ENCODE measurements at regions not wholly inside any gene's neighbourhood (a gene's known extent, or its start where the extent isn't known, plus 50 kb on each side); places are given as distances from the start of the nearest gene placed in this dataset.

DNA sequence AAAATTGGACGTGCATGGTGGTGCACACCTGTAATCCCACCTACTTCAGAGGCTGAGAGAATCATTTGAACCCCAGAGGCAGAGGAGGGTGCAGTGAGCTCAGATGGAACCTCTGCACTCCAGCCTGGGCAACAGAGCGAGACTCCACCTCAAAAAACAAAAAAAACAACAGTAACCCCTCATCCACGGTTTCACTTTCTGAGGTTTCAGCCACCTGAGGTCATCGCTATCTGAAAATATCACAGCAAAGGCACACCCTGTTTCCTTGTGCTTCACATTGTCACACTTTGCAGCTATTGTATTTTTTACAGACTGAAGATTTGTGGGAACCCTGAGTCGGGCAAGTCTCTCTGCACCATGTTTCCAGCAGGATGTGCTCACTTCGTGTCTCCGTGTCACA is 54.1 kb upstream of the FOXQ1 start:
- no peaks in the 10 kb centered on the region for H3K36me3 ChIP-seq (ENCODE audit: control insufficient read depth in 1 of 2, insufficient read depth in 2 of 2, low read length in 2 of 2)
- no peak overlapping the region for H3K9ac ChIP-seq (ENCODE audit: low read length)
- no peaks in the 10 kb centered on the region for H3K4me1 ChIP-seq (ENCODE audit: control insufficient read depth in 1 of 2, insufficient read depth in 2 of 2, low read length in 2 of 2)
- intact Hi-C loops (cut with micrococcal nuclease): no loop called here
- no peaks in the 10 kb centered on the region for H3K79me2 ChIP-seq (ENCODE audit: insufficient read depth, low read length)
- no TSS peak for BruUV-seq (replicated peaks)
- DNase-seq (ENCODE audit: low read depth, low spot score): no peak
- TF ChIP-seq SRF (IDR thresholded peaks at IDR 0.05; ENCODE audit: low read depth) (no peak), ATF3 (IDR thresholded peaks at IDR 0.05) (no peak), CBX3 (IDR thresholded peaks at IDR 0.05; ENCODE audit: low read depth) (no peak), EZH2phosphoT487 (IDR thresholded peaks at IDR 0.05; ENCODE audit: borderline replicate concordance) (no peak)
- ChIA-PET RAD21 (ENCODE audit: low non-redundant PET in 1 of 2, low total read pairs in 2 of 2, uncharacterized antibody in 2 of 2, unreplicated experiment in 2 of 2) (no interaction called here), POLR2A (no interaction called here), CTCF (no interaction called here)
- H3K9me3 ChIP-seq (ENCODE audit: control insufficient read depth in 1 of 2, insufficient read depth in 1 of 2, low read depth in 1 of 2, low read length in 2 of 2): no peaks in the 10 kb centered on the region
- H3K4me3 ChIP-seq (replicated peaks in 1 of 2; ENCODE audit: low read depth in 1 of 2, low read length in 2 of 2): no peak overlapping the region
- H3K27me3 ChIP-seq (ENCODE audit: insufficient read depth, low read length): no peaks in the 10 kb centered on the region
- no peak overlapping the region for H2AFZ ChIP-seq (ENCODE audit: low read depth, low read length, poor library complexity, severe bottlenecking)
- no peak overlapping the region for H3K4me2 ChIP-seq (ENCODE audit: low read length)
- no peaks in the 10 kb centered on the region for H4K20me1 ChIP-seq (ENCODE audit: insufficient read depth)
- no peak for ATAC-seq
- H3K9me2 ChIP-seq (ENCODE audit: insufficient read depth): no peaks in the 10 kb centered on the region
- no peak overlapping the region for H3K27ac ChIP-seq (ENCODE audit: low read depth, low read length)

GRCh38 chr6:1256435-1257008 is 55.4 kb upstream of the FOXQ1 start:
- RAD21 ChIA-PET (ENCODE audit: low non-redundant PET in 1 of 2, low total read pairs in 2 of 2, uncharacterized antibody in 2 of 2, unreplicated experiment in 2 of 2): no interaction called here
- Histone ChIP-seq H3K27me3 (ENCODE audit: insufficient read depth, low read length) (no peaks in the 10 kb centered on the region), H4K20me1 (ENCODE audit: insufficient read depth) (no peaks in the 10 kb centered on the region), H3K9me2 (ENCODE audit: insufficient read depth) (no peaks in the 10 kb centered on the region), H3K4me1 (ENCODE audit: control insufficient read depth in 1 of 2, insufficient read depth in 2 of 2, low read length in 2 of 2) (no peaks in the 10 kb centered on the region), H3K9ac (ENCODE audit: low read length) (no peak overlapping the region), H3K27ac (ENCODE audit: low read depth, low read length) (no peak overlapping the region), H3K4me3 (replicated peaks in 1 of 2; ENCODE audit: low read depth in 1 of 2, low read length in 2 of 2) (no peak overlapping the region), H2AFZ (ENCODE audit: low read depth, low read length, poor library complexity, severe bottlenecking) (no peak overlapping the region), H3K4me2 (ENCODE audit: low read length) (no peak overlapping the region), H3K79me2 (ENCODE audit: insufficient read depth, low read length) (no peaks in the 10 kb centered on the region), H3K9me3 (ENCODE audit: control insufficient read depth in 1 of 2, insufficient read depth in 1 of 2, low read depth in 1 of 2, low read length in 2 of 2) (no peaks in the 10 kb centered on the region), H3K36me3 (ENCODE audit: control insufficient read depth in 1 of 2, insufficient read depth in 2 of 2, low read length in 2 of 2) (no peaks in the 10 kb centered on the region)
- CTCF ChIA-PET: no interaction called here
- DNase-seq (ENCODE audit: low read depth, low spot score) (no peak), ATAC-seq (no peak)
- TF ChIP-seq ELF1 (IDR thresholded peaks at IDR 0.05; ENCODE audit: borderline replicate concordance, low read depth) (no peak), ZNF274 (IDR thresholded peaks at IDR 0.05; ENCODE audit: low read depth, low read length) (no peak), YY1 (IDR thresholded peaks at IDR 0.05; ENCODE audit: extremely low read depth, insufficient replicate concordance, low read depth, low read length) (no peak), ATF3 (IDR thresholded peaks at IDR 0.05) (no peak)
- intact Hi-C loops (cut with micrococcal nuclease): no loop called here
- BruUV-seq (replicated peaks): no TSS peak
- POLR2A ChIA-PET: no interaction called here
